HG02678 (cell line): ENCODE measurements at regions not wholly inside any gene's neighbourhood (a gene's known extent, or its start where the extent isn't known, plus 50 kb on each side); places are given as distances from the start of the nearest gene placed in this dataset.

Experiments used
- ATAC-seq: cut with Tn5 transposase; IDR thresholded peaks from one replicate; pipeline ENCODE4 v1.9.1; 2021; ENCODE audit warnings: mild to moderate bottlenecking, moderate library complexity; ENCODE audit not compliant: unreplicated experiment

DNA sequence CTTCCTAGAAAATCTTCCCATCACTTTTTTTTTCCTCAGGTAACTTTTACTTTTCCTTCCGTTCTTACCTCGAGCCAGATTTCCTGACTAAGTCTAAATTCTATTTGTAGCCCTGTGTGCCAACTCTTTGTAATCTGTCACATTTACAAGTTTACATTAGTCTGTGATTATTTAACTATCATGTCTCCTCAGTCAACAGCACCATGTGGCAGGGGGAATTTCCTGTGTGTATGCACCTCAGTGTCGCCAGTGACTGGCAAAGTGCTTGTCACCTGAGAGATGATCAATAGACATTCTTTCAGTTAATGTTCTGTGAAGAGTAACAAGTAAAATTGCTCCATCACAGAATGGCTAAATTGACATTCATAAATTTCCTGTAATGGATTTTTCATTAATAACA lies 468.5 kb downstream of the PDGFC start:
- ATAC-seq, result no peak

DNA sequence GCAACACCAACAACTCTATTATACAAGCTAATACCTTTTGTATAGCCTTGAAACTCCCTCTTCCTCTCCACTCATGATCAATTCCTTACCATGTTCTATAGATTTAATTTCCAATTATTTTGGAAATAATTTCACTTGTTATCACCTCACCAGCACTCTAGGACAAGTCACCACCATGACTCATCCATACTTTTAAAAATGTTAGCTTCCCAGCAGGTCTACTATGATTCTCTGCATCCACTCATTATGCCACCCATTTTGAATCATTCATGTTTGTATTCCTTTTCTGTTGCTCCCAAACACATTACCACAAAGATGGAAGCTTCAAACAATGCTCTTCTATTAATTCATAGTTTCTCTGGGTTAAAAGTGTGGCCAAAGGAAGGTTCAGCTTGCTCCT lies 469.6 kb downstream of the PDGFC start:
- ATAC-seq, result no peak

DNA sequence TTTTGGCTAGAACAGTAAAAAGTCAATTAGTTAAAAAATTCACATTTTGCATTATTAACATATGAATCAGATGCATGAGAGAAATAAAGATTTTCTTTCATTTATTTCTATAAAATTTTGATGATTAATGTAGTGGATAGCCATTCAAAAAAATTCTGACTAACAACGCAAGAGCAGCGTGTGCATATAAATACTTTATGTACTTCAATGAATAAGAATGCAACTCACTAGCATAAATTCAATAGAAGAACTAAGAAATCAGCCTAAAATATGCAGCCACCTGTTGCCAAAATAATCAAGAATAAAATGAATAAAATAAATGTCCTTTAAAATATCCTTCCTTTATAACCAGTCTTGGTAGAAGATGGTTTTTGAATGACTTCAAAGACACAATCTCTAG lies 471.9 kb downstream of the PDGFC start:
- no peak for ATAC-seq

DNA sequence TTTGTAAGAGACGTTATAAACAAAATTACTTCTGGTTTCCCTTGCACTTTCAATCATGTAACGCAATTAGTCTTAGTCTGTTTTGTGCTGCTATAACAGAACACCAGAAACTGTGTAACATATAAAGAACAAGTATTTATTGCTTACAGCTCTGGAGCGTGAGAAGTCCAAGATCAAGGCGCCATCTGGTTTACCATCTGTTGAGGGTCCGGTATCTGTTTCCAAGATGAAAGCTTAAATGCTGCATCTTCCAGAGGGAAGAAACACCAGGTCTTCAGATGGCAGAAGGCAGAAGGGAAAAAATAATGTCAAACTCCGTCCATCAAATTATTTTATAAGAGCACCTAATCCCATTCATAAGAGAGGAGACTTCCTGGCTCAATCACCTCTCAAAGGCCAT lies 474.1 kb downstream of the PDGFC start:
- ATAC-seq, result no peak

DNA sequence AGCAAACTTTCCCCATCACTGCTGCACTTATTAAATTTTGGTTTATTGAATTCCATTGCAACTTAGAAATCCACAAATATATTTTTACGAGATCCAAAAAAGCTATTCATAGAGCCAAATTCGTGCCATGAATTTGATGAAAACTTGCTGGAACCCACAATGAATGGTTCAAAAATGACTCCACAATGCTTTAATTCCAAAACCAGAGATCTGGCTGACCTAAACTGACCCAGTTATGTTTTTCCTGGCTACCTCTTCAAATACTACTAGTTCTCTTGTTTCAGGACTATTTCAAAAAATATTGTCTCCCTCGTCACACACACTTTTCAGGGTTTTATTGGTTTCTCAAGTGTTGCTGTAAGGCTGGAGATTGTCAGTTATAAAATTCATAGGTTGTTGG lies 474.8 kb downstream of the PDGFC start:
- no peak for ATAC-seq

GRCh38 chr4:156495836-156496235 lies 475.8 kb downstream of the PDGFC start:
- no peak for ATAC-seq

DNA sequence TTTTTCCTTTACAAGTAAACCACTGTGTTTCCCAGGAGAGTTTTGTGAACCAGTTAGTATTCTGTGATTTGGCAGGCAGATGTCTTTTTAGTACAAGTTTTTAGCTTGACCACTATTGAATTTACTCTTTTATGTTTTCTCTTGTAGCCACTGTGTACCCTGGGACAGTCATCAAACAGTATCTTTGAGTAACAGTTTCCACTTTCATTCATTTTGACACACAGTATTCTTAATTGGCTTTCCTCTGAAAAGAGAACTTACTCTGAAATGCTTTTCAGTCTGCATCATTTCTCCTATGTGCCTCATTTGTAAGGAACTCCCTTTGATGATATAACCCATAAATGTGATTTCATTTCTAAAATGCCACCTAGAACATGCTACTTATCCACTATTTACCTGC lies 476.5 kb downstream of the PDGFC start:
- no peak for ATAC-seq

GRCh38 chr4:156493858-156494257 lies 477.7 kb downstream of the PDGFC start:
- ATAC-seq, result no peak

DNA sequence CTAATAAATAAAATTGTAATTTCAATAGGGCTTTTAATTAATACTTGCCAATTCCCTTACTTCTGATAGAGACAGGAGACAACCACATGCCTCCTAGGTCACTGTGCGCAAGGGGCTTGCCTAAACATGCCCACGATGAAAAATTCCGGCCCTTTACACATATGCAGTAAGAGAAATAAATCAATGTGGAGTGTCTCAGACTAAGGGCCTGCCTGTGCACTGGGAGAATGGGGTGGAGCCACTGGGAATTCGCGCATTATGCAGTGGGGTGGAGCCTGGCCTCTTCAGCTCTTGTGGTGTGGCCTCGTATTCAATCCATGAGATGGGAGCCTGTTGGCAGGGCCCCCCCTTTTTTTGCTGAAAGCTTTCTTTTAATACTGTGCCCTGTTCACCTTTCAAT lies 484.5 kb downstream of the PDGFC start:
- no peak for ATAC-seq

DNA sequence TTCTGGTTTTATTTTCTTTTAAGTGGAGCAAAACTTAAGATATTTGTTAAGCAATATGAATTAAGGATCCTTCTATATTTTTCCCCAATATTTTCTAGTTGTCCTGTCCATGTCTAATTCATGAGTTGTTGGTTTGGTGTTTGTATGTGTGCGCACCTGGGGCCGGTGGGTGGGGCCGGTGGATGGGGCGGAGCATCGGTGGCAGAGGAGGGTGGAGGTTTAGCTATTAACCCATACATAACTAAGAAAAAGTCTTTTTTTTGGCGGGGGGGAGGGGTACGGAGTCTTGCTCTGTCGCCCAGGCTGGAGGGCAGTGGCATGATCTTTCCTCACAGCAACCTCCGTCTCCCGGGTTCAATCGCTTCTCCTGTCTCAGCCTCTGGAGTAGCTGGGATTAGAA lies 489.8 kb downstream of the PDGFC start:
- ATAC-seq, result no peak

DNA sequence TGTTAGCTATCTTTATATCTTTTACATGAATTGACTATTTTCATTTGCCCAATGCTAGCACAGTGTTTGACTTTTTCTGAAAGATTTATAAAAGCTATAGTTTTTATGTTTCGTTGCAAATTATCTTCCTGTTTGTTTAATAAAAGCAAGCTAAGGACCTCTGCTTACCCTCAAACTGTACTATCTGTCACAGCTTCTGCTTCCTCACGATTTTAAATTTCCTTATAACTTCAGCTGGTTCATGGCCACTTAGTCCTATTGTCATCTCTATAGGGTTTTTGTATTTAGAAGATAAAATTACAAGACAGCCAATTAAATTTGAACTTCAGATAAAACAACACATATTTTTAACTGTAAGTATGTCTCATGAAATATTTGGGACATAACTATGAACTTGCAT lies 494.0 kb downstream of the PDGFC start:
- no peak for ATAC-seq

DNA sequence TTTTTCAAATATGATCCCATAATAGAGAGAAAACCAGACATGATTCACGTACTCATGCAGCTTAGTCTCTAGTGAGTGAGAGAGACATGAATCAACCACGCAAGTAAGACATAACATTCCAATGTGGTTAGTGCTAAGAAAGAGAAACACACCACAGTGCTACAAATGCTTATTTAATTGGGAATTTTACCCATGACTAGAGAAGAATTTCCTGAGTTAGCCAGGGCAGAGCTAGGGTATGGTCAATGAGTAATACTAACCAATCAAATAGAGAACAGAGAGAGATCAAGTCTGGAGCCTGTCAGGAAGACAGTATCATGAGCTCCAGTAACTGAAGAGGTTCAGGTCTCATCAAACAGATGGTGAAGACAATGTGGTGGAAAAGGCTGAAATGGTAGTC lies 495.2 kb downstream of the PDGFC start:
- ATAC-seq, result no peak

DNA sequence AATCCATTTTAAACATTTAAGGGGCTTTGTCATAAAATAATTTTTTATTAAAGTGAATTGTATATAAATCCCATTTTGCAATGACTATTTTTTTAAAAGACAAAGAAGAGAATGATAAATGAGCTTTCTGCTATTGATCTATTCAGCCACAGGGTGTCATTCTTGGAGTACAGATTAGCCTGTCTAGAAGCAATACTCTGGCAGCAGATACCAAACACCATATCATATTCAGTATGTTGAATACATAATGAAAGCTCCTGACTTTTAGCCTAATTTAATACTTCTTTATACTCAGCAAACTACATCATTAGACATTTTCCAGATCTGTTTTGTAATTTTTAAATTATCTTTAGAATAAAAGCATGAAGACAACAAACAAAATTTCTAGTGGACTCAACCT lies 496.3 kb downstream of the PDGFC start:
- ATAC-seq, result no peak

GRCh38 chr4:156473151-156473550 lies 498.4 kb downstream of the PDGFC start:
- no peak for ATAC-seq

DNA sequence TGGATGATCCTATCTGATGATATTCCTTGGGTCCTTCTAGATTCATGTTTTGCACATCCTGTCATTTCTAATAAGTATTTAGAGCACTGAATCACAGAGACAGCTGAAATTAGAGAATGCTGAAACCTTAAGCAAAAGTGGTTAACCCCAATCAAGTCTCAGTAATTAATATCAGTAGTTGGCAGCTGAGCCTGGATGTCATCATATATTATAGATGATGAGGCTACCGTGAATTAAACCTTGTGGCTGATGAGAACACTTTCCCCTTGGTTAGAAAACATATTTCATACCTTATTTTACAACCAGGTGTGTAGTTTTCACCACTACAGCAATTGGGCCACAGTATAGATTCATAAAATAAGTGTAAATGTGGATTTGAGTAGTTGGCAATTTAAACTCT lies 499.0 kb downstream of the PDGFC start:
- ATAC-seq, result no peak

GRCh38 chr4:156459584-156459983 lies 505.9 kb upstream of the CTSO start:
- ATAC-seq, result no peak

- ATAC-seq, result no peak
These were observed 503.2 kb upstream of the CTSO start for GRCh38 chr4:156456830-156457229.

- ATAC-seq, result no peak
These were observed 489.8 kb upstream of the CTSO start for GRCh38 chr4:156443488-156443887.

- ATAC-seq, result no peak
These were observed 489.2 kb upstream of the CTSO start for GRCh38 chr4:156442912-156443311.

DNA sequence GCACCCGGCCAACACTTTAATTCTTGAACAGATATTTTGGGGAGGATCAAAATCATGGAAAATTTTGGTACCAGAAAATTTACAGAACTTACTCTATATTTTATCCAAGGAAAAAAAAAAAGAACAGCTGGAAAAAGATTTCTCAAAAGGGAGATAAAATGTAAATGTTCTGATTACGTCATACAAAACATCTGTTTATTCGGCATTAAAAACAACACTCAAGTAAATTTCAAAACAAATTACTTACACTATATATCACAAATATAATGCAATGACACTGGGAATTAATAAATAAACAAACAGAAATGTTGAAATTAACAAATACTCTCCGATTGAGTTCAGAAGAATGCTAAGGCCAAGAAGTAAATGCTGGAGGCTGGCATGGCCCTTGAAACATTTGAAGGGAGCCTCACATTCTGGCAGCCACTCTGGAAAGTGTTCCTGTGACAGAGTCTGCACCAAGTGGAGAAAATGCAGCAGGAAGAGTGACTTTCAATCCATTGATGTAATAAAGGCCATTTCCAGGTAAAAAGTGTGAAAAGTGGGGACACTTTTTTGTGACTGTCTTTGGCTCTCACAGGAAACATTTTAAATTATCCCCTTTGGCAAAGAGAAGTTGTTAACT lies 486.0 kb upstream of the CTSO start:
- no peak for ATAC-seq

- no peak for ATAC-seq
These were observed 484.0 kb upstream of the CTSO start for GRCh38 chr4:156437666-156438065.

DNA sequence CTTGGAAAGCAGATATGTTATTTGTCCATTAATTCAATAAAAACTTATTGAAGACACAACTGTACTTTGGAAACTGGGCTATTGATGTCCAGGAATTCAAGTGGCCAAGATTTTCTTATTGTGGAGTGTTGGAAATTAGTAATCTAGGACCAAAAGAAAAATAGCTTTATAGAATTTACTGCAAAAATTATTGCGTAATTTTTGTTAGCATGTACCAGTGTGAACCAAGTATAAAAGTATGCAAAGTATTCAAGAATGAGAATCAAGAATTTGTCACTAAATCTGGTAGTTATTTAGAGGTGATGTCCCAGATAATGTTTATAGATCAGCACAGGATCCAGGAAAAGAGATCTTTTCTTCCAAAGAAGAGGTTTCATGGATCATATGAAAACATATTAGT lies 468.9 kb upstream of the CTSO start:
- no peak for ATAC-seq

DNA sequence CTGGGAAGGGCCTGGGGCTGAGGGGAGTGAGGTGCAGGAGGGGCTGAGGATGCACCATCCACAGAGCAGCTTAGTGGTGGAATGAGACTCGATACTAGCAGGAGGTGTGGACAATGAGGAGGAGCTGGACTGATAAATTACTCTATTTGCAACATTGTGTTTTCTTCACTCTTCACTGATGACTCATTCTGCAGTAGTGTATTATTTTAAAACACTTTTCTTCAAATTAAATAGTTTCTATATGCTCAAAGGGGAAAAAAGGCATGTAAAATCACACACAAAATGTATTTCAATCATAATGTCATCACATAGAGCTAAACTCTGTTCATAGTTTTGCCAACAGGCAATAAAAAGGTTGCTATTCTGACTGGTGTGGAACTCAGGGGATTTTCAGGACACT lies 467.0 kb upstream of the CTSO start:
- no peak for ATAC-seq
